ENCODE measurements at regions not wholly inside any gene's neighbourhood (a gene's known extent, or its start where the extent isn't known, plus 50 kb on each side); places are given as distances from the start of the nearest gene placed in this dataset.

DNA sequence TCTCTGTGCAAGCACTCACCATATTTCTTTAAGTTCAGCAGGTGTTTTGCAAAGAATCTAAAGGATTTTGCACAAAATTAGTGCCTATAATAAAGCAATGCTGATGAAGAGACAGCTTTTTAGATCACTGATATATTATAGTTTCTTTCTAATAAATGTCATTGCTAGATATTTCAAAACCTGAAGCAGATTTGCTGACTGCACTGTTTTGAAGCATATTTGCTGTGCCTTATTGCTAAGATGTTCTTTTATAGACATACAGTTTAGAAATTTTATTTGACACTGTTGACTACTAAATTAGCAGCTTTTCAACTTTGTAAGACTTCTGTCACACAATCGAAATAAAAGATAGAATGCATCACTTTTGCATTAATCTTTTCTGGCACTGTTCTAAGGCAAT lies 620.9 kb upstream of the CELF4 start:
- 88% methylated on average over 1 of the region's 1 CpG; no CpG with 5 or more reads in 1 of the 2 experiments for WGBS, 2 experiments (ENCODE audit: extremely low coverage in 1 of 2, insufficient coverage in 1 of 2, insufficient read length in 1 of 2, insufficient replicate concordance in 2 of 2, low coverage in 1 of 2, low lambda C conversion rate in 2 of 2, missing lambda C conversion rate in 1 of 2)
- Histone ChIP-seq H3K56ac (replicated peaks; ENCODE audit: insufficient read length, low read depth, low read length) (no peak overlapping the region), H2BK20ac (ENCODE audit: low read length) (no peak overlapping the region), H2AFZ (ENCODE audit: low read length) (no peak overlapping the region), H3K18ac (ENCODE audit: extremely low read depth, low read length) (no peak overlapping the region), H3K14ac (ENCODE audit: insufficient read length) (no peak overlapping the region), H4K20me1 (replicated peaks in 1 of 2; ENCODE audit: control insufficient read depth in 1 of 2, insufficient read depth in 2 of 2, low read length in 2 of 2) (no peaks in the 10 kb centered on the region), H2BK12ac (ENCODE audit: low read depth, low read length) (no peak overlapping the region), H2AK5ac (ENCODE audit: low read depth, low read length) (no peak overlapping the region), H3K9ac (replicated peaks in 1 of 4; ENCODE audit: extremely low read depth in 1 of 4, low read depth in 3 of 4, low read length in 3 of 4) (no peak overlapping the region), H2BK120ac (replicated peaks; ENCODE audit: low read depth, low read length) (no peak overlapping the region), H2BK15ac (ENCODE audit: low read length) (no peak overlapping the region), H3K23ac (ENCODE audit: insufficient read length) (no peak overlapping the region), H3K23me2 (ENCODE audit: low read depth, low read length) (no peaks in the 10 kb centered on the region), H3K27ac (ENCODE audit: low read depth, low read length) (no peak overlapping the region), H3K79me1 (ENCODE audit: low read depth, low read length) (no peaks in the 10 kb centered on the region), H3K79me2 (ENCODE audit: control insufficient read depth in 1 of 2, insufficient read depth in 2 of 2, low read length in 2 of 2) (no peaks in the 10 kb centered on the region), H2BK5ac (ENCODE audit: low read depth, low read length) (no peak overlapping the region), H3K36me3 (ENCODE audit: control insufficient read depth in 2 of 4, insufficient read depth in 4 of 4, low read length in 3 of 4) (no peaks in the 10 kb centered on the region), H3K4me3 (ENCODE audit: extremely low read depth in 1 of 4, insufficient read depth in 2 of 4, low read depth in 3 of 4, low read length in 4 of 4) (no peak overlapping the region), H3K4me2 (ENCODE audit: insufficient read depth in 1 of 2, low read depth in 2 of 2, low read length in 2 of 2) (no peak overlapping the region), H4K8ac (ENCODE audit: extremely low read depth, insufficient read depth, low read length) (no peak overlapping the region), H3K4me1 (replicated peaks in 1 of 4; ENCODE audit: control insufficient read depth in 3 of 4, insufficient read depth in 4 of 4, low read length in 3 of 4) (no peaks in the 10 kb centered on the region), H4K5ac (ENCODE audit: insufficient read length, low read depth, low read length) (no peak overlapping the region), H3K27me3 (replicated peaks in 1 of 4; ENCODE audit: control insufficient read depth in 3 of 4, extremely low read depth in 1 of 4, insufficient read depth in 3 of 4, low read length in 3 of 4) (no peaks in the 10 kb centered on the region), H3K9me3 (ENCODE audit: insufficient read depth in 2 of 2, low read depth in 1 of 2, low read length in 1 of 2) (no peaks in the 10 kb centered on the region), H3K4ac (replicated peaks; ENCODE audit: insufficient read length, low read depth, low read length) (no peak overlapping the region), H4K91ac (replicated peaks; ENCODE audit: insufficient read length, low read length) (no peak overlapping the region)
- ChIA-PET POLR2A (ENCODE audit: partially characterized antibody) (no interaction called here), CTCF (ENCODE audit: partially characterized antibody) (no interaction called here)
- FAIRE-seq, result no peak
- TF ChIP-seq TCF12 (IDR thresholded peaks at IDR 0.05; ENCODE audit: low read depth, low read length) (no peak), SUZ12 (IDR thresholded peaks at IDR 0.05; ENCODE audit: low read length) (no peak)
- no peak for DNase-seq (ENCODE audit: low read depth in 1 of 2, low spot score in 2 of 2)

All from H1 (cell line).